ENCODE measurements at regions not wholly inside any gene's neighbourhood (a gene's known extent, or its start where the extent isn't known, plus 50 kb on each side); places are given as distances from the start of the nearest gene placed in this dataset.

GRCh38 chr2:56753182-56753581 is 569.4 kb downstream of the CCDC85A start:
- TF ChIP-seq JUN (IDR thresholded peaks at IDR 0.05; ENCODE audit: borderline replicate concordance, insufficient read depth, insufficient read length, low read depth) = no peak
- TF ChIP-seq POLR2A (IDR thresholded peaks at IDR 0.05; ENCODE audit: low read depth, low read length) = no peak

All from endothelial cell of umbilical vein (primary cell).